GM12865 (cell line): ENCODE measurements at regions not wholly inside any gene's neighbourhood (a gene's known extent, or its start where the extent isn't known, plus 50 kb on each side); places are given as distances from the start of the nearest gene placed in this dataset.

Experiments
- DNase-seq: peaks from one replicate; pipeline ENCODE4 v3.0.0; 2010; ENCODE audit warnings: low read depth
- H3K4me3 ChIP-seq: 2 replicates; pipeline ENCODE4 v1.5.1; 2011; ENCODE audit warnings: mild to moderate bottlenecking, low read depth, low read length, control low read depth
- CTCF ChIP-seq: IDR thresholded peaks from 2 replicates; pipeline ENCODE4 v1.5.1; 2011; ENCODE audit warnings: low read length, control low read depth, low read depth, inconsistent platforms; ENCODE audit not compliant: insufficient read depth; ENCODE audit errors: missing control alignments

- no peak for TF ChIP-seq CTCF
- no peak overlapping the region for H3K4me3 ChIP-seq
- DNase-seq: no peak
Measured at GRCh38 chr9:75504721-75505120, 385.8 kb upstream of the PCSK5 start.

- H3K4me3 ChIP-seq: no peak overlapping the region
- DNase-seq: no peak
- TF ChIP-seq CTCF: no peak
Measured at GRCh38 chr9:75505654-75506053, 384.8 kb upstream of the PCSK5 start.

- DNase-seq: no peak
- no peak for TF ChIP-seq CTCF
- no peak overlapping the region for H3K4me3 ChIP-seq
Measured at GRCh38 chr9:75529463-75529862, 361.0 kb upstream of the PCSK5 start.

GRCh38 chr9:75531588-75531987 is 358.9 kb upstream of the PCSK5 start:
- no peak for TF ChIP-seq CTCF
- DNase-seq: no peak

GRCh38 chr9:75532233-75533050 is 358.0 kb upstream of the PCSK5 start:
- TF ChIP-seq CTCF: no peak
- H3K4me3 ChIP-seq: no peak overlapping the region

More at GRCh38 chr9:75531588-75531987, 358.9 kb upstream of the PCSK5 start:
- H3K4me3 ChIP-seq: no peak overlapping the region

GRCh38 chr9:75539523-75539922 is 350.9 kb upstream of the PCSK5 start:
- DNase-seq: no peak
- H3K4me3 ChIP-seq: no peak overlapping the region
- no peak for TF ChIP-seq CTCF

More at GRCh38 chr9:75532233-75533050, 358.0 kb upstream of the PCSK5 start:
- DNase-seq: no peak

- no peak for DNase-seq
- no peak for TF ChIP-seq CTCF
- no peak overlapping the region for H3K4me3 ChIP-seq
Measured at GRCh38 chr9:75540185-75540584, 350.3 kb upstream of the PCSK5 start.
